CD4-positive, alpha-beta T cell (primary cell): ENCODE measurements at regions not wholly inside any gene's neighbourhood (a gene's known extent, or its start where the extent isn't known, plus 50 kb on each side); places are given as distances from the start of the nearest gene placed in this dataset.

Source experiments
- ATAC-seq: fragments of 200-7000 bp; cut with Tn5 transposase; one replicate; pipeline ENCODE4 v1.10.0; 2022; ENCODE audit warnings: mild to moderate bottlenecking; ENCODE audit not compliant: poor library complexity
- CTCF ChIA-PET: fragments of 350-600 bp; sonication (Branson Sonifier 250); formaldehyde crosslinking; loops from one replicate; lab custom pipeline; 2021; ENCODE audit warnings: antibody characterized with exemption, inconsistent platforms; lab: Charles Lee
- POLR2A ChIA-PET: fragments of 350-600 bp; sonication (Branson Sonifier 250); formaldehyde crosslinking; loops from one replicate; lab custom pipeline; 2021; ENCODE audit warnings: antibody characterized with exemption, inconsistent platforms; lab: Charles Lee
- DNase-seq, 14 experiments: peaks; one replicate each; pipeline ENCODE4 v3.0.0-alpha.2; 2013 to 2020; ENCODE audit warnings: mixed read lengths in 2 of 14
- H3K27ac ChIP-seq, 2 donors: one replicate each; pipeline versions ENCODE4 v1.5.1 to v1.7.0; 2013; ENCODE audit warnings: low read length in 2 of 2, low read depth in 1 of 2, mild to moderate bottlenecking in 1 of 2
- H3K27me3 ChIP-seq, 2 experiments: 1 replicate in 1 of 2; 2 replicates in 1 of 2; pipeline versions ENCODE4 v1.6.1 to v1.7.0; 2013; ENCODE audit warnings: low read length in 2 of 2, control low read depth in 1 of 2, mild to moderate bottlenecking in 1 of 2, moderate library complexity in 1 of 2; ENCODE audit not compliant: insufficient read depth in 2 of 2, control insufficient read depth in 1 of 2
- H3K36me3 ChIP-seq: one replicate; pipeline ENCODE4 v1.6.1; 2013; ENCODE audit warnings: low read length, control low read depth; ENCODE audit not compliant: insufficient read depth
- H3K4me1 ChIP-seq: one replicate; pipeline ENCODE4 v1.6.1; 2013; ENCODE audit warnings: low read length, control low read depth; ENCODE audit not compliant: insufficient read depth
- H3K4me3 ChIP-seq: one replicate; pipeline ENCODE4 v1.5.1; 2013; ENCODE audit warnings: mild to moderate bottlenecking, low read length, moderate library complexity
- H3K9me3 ChIP-seq, 2 experiments: 1 replicate in 1 of 2; 2 replicates in 1 of 2; pipeline versions ENCODE4 v1.6.1 to v1.7.0; 2013; ENCODE audit warnings: low read length in 2 of 2, mild to moderate bottlenecking in 2 of 2, control low read depth in 1 of 2, moderate library complexity in 1 of 2; ENCODE audit not compliant: control insufficient read depth in 1 of 2, insufficient read depth in 1 of 2
- H3K27ac Mint-ChIP-seq: one replicate; pipeline ENCODE4 v1.8.0; 2020; ENCODE audit warnings: mixed read lengths
- H3K27me3 Mint-ChIP-seq: one replicate; pipeline ENCODE4 v1.8.0; 2021; ENCODE audit warnings: mixed read lengths
- H3K36me3 Mint-ChIP-seq: one replicate; pipeline ENCODE4 v1.8.0; 2021; ENCODE audit warnings: low read depth, mixed read lengths
- H3K4me1 Mint-ChIP-seq: one replicate; pipeline ENCODE4 v1.8.0; 2021; ENCODE audit warnings: low read depth, mixed read lengths
- H3K4me3 Mint-ChIP-seq: one replicate; pipeline ENCODE4 v1.8.0; 2020; ENCODE audit warnings: mild to moderate bottlenecking, mixed read lengths
- H3K9me3 Mint-ChIP-seq: one replicate; pipeline ENCODE4 v1.8.0; 2020; ENCODE audit warnings: mixed read lengths
- intact Hi-C, 2 experiments: fragments of 100-400 bp; cut with DNase I in 1 of 2; cut with micrococcal nuclease in 1 of 2; formaldehyde crosslinking; loops; one replicate each; pipeline versions ENCODE4 v1.15.1 to v1.9.0; 2023 to 2025; cut with DNase I, micrococcal nuclease
- TF ChIP-seq, protein P1 (sequence below): fragments of 200-600 bp; IDR thresholded peaks from one replicate; pipeline ENCODE4 v1.8.0; 2022; ENCODE audit warnings: antibody characterized with exemption, mild to moderate bottlenecking

DNA sequence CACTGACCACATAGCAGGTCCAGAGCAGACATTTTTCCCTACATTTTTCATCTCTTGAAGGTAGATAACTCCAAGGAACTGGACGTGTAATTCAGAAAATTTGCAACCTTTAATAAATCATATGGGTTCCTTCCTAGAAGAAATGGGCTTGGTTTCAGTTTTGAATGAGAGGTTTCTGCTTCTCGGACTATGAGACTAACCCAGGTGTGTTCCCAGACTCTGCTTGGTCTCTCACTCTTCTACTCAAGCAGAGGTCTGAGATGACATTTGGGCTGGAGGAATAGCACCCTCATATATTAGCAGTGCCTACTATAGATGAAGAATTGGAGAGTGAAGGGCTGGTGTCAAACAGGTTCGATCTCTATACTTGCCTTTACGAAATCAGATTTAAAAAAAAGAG lies 231.2 kb downstream of the DOK5 start:
- H3K4me3 Mint-ChIP-seq: no peak overlapping the region
- H3K4me3 ChIP-seq: no peak overlapping the region
- H3K27me3 ChIP-seq: no peaks in the 10 kb centered on the region
- POLR2A ChIA-PET: no interaction called here
- H3K4me1 Mint-ChIP-seq: no peaks in the 10 kb centered on the region
- H3K4me1 ChIP-seq: no peaks in the 10 kb centered on the region
- no peak overlapping the region for H3K27ac Mint-ChIP-seq
- CTCF ChIA-PET: no interaction called here
- no peaks in the 10 kb centered on the region for H3K9me3 Mint-ChIP-seq
- H3K27me3 Mint-ChIP-seq: peaks cover 4% of the 10 kb centered on the region
- ATAC-seq (no peak), DNase-seq (no peak)
- TF ChIP-seq, protein P1, sequence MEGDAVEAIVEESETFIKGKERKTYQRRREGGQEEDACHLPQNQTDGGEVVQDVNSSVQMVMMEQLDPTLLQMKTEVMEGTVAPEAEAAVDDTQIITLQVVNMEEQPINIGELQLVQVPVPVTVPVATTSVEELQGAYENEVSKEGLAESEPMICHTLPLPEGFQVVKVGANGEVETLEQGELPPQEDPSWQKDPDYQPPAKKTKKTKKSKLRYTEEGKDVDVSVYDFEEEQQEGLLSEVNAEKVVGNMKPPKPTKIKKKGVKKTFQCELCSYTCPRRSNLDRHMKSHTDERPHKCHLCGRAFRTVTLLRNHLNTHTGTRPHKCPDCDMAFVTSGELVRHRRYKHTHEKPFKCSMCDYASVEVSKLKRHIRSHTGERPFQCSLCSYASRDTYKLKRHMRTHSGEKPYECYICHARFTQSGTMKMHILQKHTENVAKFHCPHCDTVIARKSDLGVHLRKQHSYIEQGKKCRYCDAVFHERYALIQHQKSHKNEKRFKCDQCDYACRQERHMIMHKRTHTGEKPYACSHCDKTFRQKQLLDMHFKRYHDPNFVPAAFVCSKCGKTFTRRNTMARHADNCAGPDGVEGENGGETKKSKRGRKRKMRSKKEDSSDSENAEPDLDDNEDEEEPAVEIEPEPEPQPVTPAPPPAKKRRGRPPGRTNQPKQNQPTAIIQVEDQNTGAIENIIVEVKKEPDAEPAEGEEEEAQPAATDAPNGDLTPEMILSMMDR: no peak
- intact Hi-C loops: no loop called here
- no peak overlapping the region for H3K27ac ChIP-seq
- H3K36me3 ChIP-seq: no peaks in the 10 kb centered on the region
- no peaks in the 10 kb centered on the region for H3K36me3 Mint-ChIP-seq
- no peaks in the 10 kb centered on the region for H3K9me3 ChIP-seq

DNA sequence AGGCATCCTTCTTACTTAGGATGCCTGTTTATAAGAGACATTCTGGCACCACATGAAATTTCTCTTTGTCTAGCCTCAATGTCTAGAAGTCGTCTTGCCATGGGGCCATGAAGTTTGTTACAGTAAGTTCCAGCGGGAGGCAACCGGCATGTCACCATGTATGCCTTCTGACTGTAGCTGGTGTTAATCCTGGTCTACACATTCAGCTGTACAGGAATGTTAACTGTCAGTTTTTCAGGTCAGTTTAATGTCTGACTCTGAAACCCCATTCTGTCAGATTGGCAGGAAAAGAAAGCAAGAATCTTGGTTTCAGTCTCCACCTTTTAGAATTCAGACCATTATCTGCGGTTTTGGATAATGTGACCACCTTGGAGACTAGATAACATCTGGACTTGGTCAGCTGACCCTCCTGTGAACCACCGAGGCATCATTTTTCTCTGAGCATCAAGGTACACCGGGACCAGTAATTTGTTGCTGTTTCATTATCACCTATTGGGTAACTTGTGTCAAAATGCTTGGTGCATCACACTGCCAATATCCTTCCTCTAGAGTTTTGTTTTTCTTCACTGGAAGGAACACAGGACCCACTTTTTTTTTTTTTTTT lies 228.7 kb downstream of the DOK5 start:
- DNase-seq (no peak), ATAC-seq (no peak)
- Histone ChIP-seq H3K36me3 (no peaks in the 10 kb centered on the region), H3K4me3 (no peak overlapping the region), H3K27ac (no peak overlapping the region), H3K4me1 (no peaks in the 10 kb centered on the region), H3K9me3 (no peaks in the 10 kb centered on the region), H3K27me3 (no peaks in the 10 kb centered on the region)
- intact Hi-C loops: no loop called here
- TF ChIP-seq, protein P1: no peak
- no peaks in the 10 kb centered on the region for H3K9me3 Mint-ChIP-seq
- ChIA-PET CTCF (interaction anchor here (0.7 kb wide), 1 partner anchor 42 kb away, joined by 3 read pairs; no protein-coding TSS in a partner anchor), POLR2A (no interaction called here)
- H3K4me3 Mint-ChIP-seq: no peak overlapping the region
- no peaks in the 10 kb centered on the region for H3K36me3 Mint-ChIP-seq
- H3K27ac Mint-ChIP-seq: no peak overlapping the region
- H3K27me3 Mint-ChIP-seq: peaks cover 4% of the 10 kb centered on the region
- H3K4me1 Mint-ChIP-seq: no peaks in the 10 kb centered on the region
